Ascending aorta (tissue), 2 donors: ENCODE measurements at regions not wholly inside any gene's neighbourhood (a gene's known extent, or its start where the extent isn't known, plus 50 kb on each side); places are given as distances from the start of the nearest gene placed in this dataset.

Source experiments
- DNase-seq, 2 donors: peaks; one replicate each; pipeline ENCODE4 v3.0.0-alpha.2; 2019; ENCODE audit warnings: low spot score in 2 of 2
- H3K27ac ChIP-seq, 2 donors: fragments of 200-600 bp; sonication (generic); one replicate each; pipeline ENCODE4 v1.5.1; 2016 to 2017; ENCODE audit warnings: mild to moderate bottlenecking in 1 of 2
- H3K27me3 ChIP-seq: fragments of 200-600 bp; sonication (generic); one replicate; pipeline ENCODE4 v1.5.1; 2017
- H3K36me3 ChIP-seq, 2 donors: fragments of 200-600 bp; sonication (generic); one replicate each; pipeline ENCODE4 v1.5.1; 2016
- H3K4me1 ChIP-seq, 2 donors: fragments of 200-600 bp; sonication (generic); one replicate each; pipeline ENCODE4 v1.5.1; 2016 to 2017; ENCODE audit warnings: mild to moderate bottlenecking in 1 of 2
- H3K4me3 ChIP-seq, 2 donors: fragments of 200-600 bp; sonication (generic); one replicate each; pipeline ENCODE4 v1.5.1; 2016 to 2017; ENCODE audit warnings: mild to moderate bottlenecking in 1 of 2
- H3K9me3 ChIP-seq, 2 donors: fragments of 200-600 bp; sonication (generic); one replicate each; pipeline ENCODE4 v1.5.1; 2016
- CTCF ChIP-seq, 3 experiments: fragments of 200-600 bp in 2 of 3; fragments of 450-650 bp in 1 of 3; sonication (generic) in 2 of 3; IDR thresholded peaks; one replicate each; pipeline ENCODE4 v1.5.1; 2016 to 2019; ENCODE audit warnings: antibody characterized with exemption in 3 of 3, mild to moderate bottlenecking in 1 of 3, moderate library complexity in 1 of 3
- intact Hi-C: fragments of 100-400 bp; cut with DNase I; formaldehyde crosslinking; loops from one replicate; pipeline ENCODE4 v1.15.1; 2023

GRCh38 chr2:188181884-188182283 is 109.8 kb upstream of the GULP1 start:
- Histone ChIP-seq H3K27ac (no peak overlapping the region), H3K9me3 (no peaks in the 10 kb centered on the region), H3K36me3 (no peaks in the 10 kb centered on the region), H3K27me3 (no peaks in the 10 kb centered on the region), H3K4me3 (no peak overlapping the region), H3K4me1 (no peaks in the 10 kb centered on the region)
- no peak for DNase-seq
- intact Hi-C loops, result no loop called here
- TF ChIP-seq CTCF (IDR thresholded peaks at IDR 0.05), result no peak

- no peaks in the 10 kb centered on the region for H3K9me3 ChIP-seq
- no peak for TF ChIP-seq CTCF (IDR thresholded peaks at IDR 0.05)
- H3K36me3 ChIP-seq, result no peaks in the 10 kb centered on the region
- H3K27me3 ChIP-seq, result no peaks in the 10 kb centered on the region
- DNase-seq, result no peak
- no peak overlapping the region for H3K4me3 ChIP-seq
- no peak overlapping the region for H3K27ac ChIP-seq
- intact Hi-C loops, result no loop called here
- no peaks in the 10 kb centered on the region for H3K4me1 ChIP-seq
These were observed 103.9 kb upstream of the GULP1 start for GRCh38 chr2:188187726-188188125.

GRCh38 chr2:188189356-188189755 is 102.3 kb upstream of the GULP1 start:
- no peak for TF ChIP-seq CTCF (IDR thresholded peaks at IDR 0.05)
- H3K4me1 ChIP-seq, result no peaks in the 10 kb centered on the region
- H3K4me3 ChIP-seq, result no peak overlapping the region
- H3K36me3 ChIP-seq, result no peaks in the 10 kb centered on the region
- H3K9me3 ChIP-seq, result no peaks in the 10 kb centered on the region
- intact Hi-C loops, result no loop called here
- no peak overlapping the region for H3K27ac ChIP-seq
- DNase-seq, result no peak
- H3K27me3 ChIP-seq, result no peaks in the 10 kb centered on the region

- H3K27me3 ChIP-seq, result no peaks in the 10 kb centered on the region
- no peaks in the 10 kb centered on the region for H3K36me3 ChIP-seq
- no peak overlapping the region for H3K4me3 ChIP-seq
- intact Hi-C loops, result no loop called here
- H3K27ac ChIP-seq, result no peak overlapping the region
- H3K9me3 ChIP-seq, result no peaks in the 10 kb centered on the region
- no peak for TF ChIP-seq CTCF (IDR thresholded peaks at IDR 0.05)
- DNase-seq, result no peak
- peaks cover 4 to 7% of the 10 kb centered on the region in 2 donors for H3K4me1 ChIP-seq
These were observed 98.4 kb upstream of the GULP1 start for GRCh38 chr2:188193230-188193629.

GRCh38 chr2:188196343-188197008 is 95.2 kb upstream of the GULP1 start:
- Histone ChIP-seq H3K4me3 (peak overlapping the region in 1 of 2 donors; percentile 13), H3K36me3 (no peaks in the 10 kb centered on the region), H3K9me3 (no peaks in the 10 kb centered on the region), H3K4me1 (peaks cover 4 to 12% of the 10 kb centered on the region in 2 donors), H3K27ac (no peak overlapping the region), H3K27me3 (no peaks in the 10 kb centered on the region)
- TF ChIP-seq CTCF (IDR thresholded peaks at IDR 0.05), result no peak
- no peak for DNase-seq
- intact Hi-C loops, result no loop called here

DNA sequence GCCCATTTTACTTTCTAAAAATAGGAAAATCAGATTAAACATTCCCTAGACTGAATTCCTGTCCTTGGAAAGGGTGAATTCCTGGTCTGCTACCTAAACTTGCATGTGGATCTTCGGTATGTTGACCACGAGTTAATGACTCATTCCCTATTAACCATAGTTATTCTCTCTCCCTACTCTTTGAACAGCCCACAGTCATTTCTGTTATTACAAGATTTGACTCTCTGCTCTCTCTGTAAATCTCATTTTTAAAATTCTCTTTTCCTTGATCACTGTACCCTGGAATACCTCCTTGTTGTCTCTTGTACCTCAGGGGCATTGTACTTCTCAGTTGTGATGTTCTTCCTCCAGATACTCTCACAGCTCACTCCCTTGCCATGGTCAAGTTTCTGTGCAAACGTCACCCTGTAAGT is 92.0 kb upstream of the GULP1 start:
- DNase-seq, result no peak
- H3K36me3 ChIP-seq, result no peaks in the 10 kb centered on the region
- peak overlapping the region; percentile 36 to 43 for H3K27ac ChIP-seq
- no peak for TF ChIP-seq CTCF (IDR thresholded peaks at IDR 0.05)
- H3K27me3 ChIP-seq, result no peaks in the 10 kb centered on the region
- no peak overlapping the region for H3K4me3 ChIP-seq
- H3K4me1 ChIP-seq, result peaks cover 4 to 15% of the 10 kb centered on the region in 2 donors
- H3K9me3 ChIP-seq, result no peaks in the 10 kb centered on the region
- intact Hi-C loops, result no loop called here
